Spleen (tissue), 7 donors: ENCODE measurements at regions not wholly inside any gene's neighbourhood (a gene's known extent, or its start where the extent isn't known, plus 50 kb on each side); places are given as distances from the start of the nearest gene placed in this dataset.

Experiments used
- POLR2A ChIP-seq, 3 donors: fragments of 450-650 bp; IDR thresholded peaks; one replicate each; pipeline ENCODE4 v1.5.1; 2017; ENCODE audit warnings: antibody characterized with exemption in 3 of 3, mild to moderate bottlenecking in 1 of 3
- POLR2AphosphoS5 ChIP-seq, 3 donors: sonication (generic); formaldehyde crosslinking; IDR thresholded peaks; one replicate each; pipeline ENCODE4 v1.5.1; 2017; ENCODE audit warnings: antibody characterized with exemption in 3 of 3
- TF ChIP-seq, protein P1 (sequence below), 11 experiments: fragments of 200-600 bp in 7 of 11; fragments of 450-650 bp in 4 of 11; sonication (generic) in 4 of 11; IDR thresholded peaks in 8 of 11; conservative IDR thresholded peaks in 3 of 11; 1 replicate in 7 of 11; 2 replicates in 4 of 11; pipeline versions ENCODE4 v1.4.0 to v1.8.0; 2016 to 2021; ENCODE audit warnings: antibody characterized with exemption in 11 of 11, inconsistent platforms in 4 of 11, mild to moderate bottlenecking in 1 of 11
- donor health status: DM: no; HTN: no; CAD: no; lungs with moderate emphysema.
- donor health status: DM: no; HTN: no; CAD: no.
- donor health status: DM: no; HTN: no; CAD: no.

DNA sequence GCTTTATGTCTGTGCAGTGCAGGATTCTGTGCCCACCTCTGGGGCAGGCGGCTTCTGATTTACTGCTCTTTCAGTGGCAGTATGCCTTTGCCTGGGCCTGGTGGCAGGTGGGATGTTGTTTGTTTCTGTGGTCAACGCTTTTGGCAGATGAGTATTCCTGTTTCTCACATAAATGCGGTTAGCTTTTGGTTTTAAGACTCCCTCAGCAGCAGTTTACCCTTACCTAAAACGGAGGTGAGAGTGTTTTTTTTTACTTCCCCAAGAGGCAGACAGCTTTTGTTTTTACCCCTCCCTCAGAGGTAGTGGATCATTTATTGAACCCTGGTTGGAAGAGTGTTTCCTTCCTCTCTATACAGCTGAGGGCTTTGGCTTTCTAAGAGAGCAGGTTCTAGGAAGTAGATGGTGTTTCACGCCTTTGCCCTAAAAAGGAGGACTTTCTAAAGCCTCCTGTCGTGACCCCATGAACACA lies 134.1 kb upstream of the PLSCR5 start:
- TF ChIP-seq POLR2A (IDR thresholded peaks at IDR 0.05) (no peak), POLR2AphosphoS5 (IDR thresholded peaks at IDR 0.05) (no peak)
- TF ChIP-seq, protein P1, sequence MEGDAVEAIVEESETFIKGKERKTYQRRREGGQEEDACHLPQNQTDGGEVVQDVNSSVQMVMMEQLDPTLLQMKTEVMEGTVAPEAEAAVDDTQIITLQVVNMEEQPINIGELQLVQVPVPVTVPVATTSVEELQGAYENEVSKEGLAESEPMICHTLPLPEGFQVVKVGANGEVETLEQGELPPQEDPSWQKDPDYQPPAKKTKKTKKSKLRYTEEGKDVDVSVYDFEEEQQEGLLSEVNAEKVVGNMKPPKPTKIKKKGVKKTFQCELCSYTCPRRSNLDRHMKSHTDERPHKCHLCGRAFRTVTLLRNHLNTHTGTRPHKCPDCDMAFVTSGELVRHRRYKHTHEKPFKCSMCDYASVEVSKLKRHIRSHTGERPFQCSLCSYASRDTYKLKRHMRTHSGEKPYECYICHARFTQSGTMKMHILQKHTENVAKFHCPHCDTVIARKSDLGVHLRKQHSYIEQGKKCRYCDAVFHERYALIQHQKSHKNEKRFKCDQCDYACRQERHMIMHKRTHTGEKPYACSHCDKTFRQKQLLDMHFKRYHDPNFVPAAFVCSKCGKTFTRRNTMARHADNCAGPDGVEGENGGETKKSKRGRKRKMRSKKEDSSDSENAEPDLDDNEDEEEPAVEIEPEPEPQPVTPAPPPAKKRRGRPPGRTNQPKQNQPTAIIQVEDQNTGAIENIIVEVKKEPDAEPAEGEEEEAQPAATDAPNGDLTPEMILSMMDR (IDR thresholded peaks at IDR 0.05 in 8 of 11, conservative IDR thresholded peaks at IDR 0.05 in 3 of 11): no peak
